Right lobe of liver (tissue), 6 donors: ENCODE measurements at regions not wholly inside any gene's neighbourhood (a gene's known extent, or its start where the extent isn't known, plus 50 kb on each side); places are given as distances from the start of the nearest gene placed in this dataset.

ENCODE experiments used
- ATAC-seq, 4 donors: fragments of 200-7000 bp; cut with Tn5 transposase; one replicate each; pipeline ENCODE4 v1.9.1; 2020; ENCODE audit warnings: mild to moderate bottlenecking in 4 of 4, moderate library complexity in 4 of 4
- DNase-seq, 3 donors: peaks; one replicate each; pipeline ENCODE4 v3.0.0-alpha.2; 2020
- H3K27ac ChIP-seq, 3 donors: fragments of 200-600 bp; one replicate each; pipeline ENCODE4 v1.8.0; 2022
- H3K27me3 ChIP-seq, 2 donors: fragments of 200-600 bp; one replicate each; pipeline ENCODE4 v1.8.0; 2022
- H3K36me3 ChIP-seq, 4 donors: fragments of 200-600 bp; sonication (generic) in 1 of 4; one replicate each; pipeline versions ENCODE4 v1.5.1 to v1.8.0; 2017 to 2022; ENCODE audit warnings: control low read depth in 1 of 4
- H3K4me1 ChIP-seq, 4 donors: fragments of 200-600 bp; sonication (generic) in 1 of 4; one replicate each; pipeline versions ENCODE4 v1.5.1 to v1.8.0; 2017 to 2022; ENCODE audit warnings: control low read depth in 1 of 4
- H3K4me3 ChIP-seq, 3 donors: fragments of 200-600 bp; one replicate each; pipeline ENCODE4 v1.8.0; 2022
- H3K9me3 ChIP-seq, 4 donors: fragments of 200-600 bp; sonication (generic) in 1 of 4; one replicate each; pipeline versions ENCODE4 v1.5.1 to v1.8.0; 2017 to 2022; ENCODE audit warnings: control low read depth in 1 of 4
- CTCF ChIP-seq, 4 donors: fragments of 200-600 bp in 3 of 4; fragments of 450-650 bp in 1 of 4; IDR thresholded peaks; one replicate each; pipeline versions ENCODE4 v1.5.1 to v1.8.0; 2016 to 2022; ENCODE audit warnings: antibody characterized with exemption in 4 of 4, mild to moderate bottlenecking in 2 of 4
- POLR2A ChIP-seq: fragments of 450-650 bp; IDR thresholded peaks from one replicate; pipeline ENCODE4 v1.6.1; 2017; ENCODE audit warnings: antibody characterized with exemption, mild to moderate bottlenecking
- WGBS: methylation state at CpG from one replicate; pipeline ENCODE4 v1.1.6; 2018; ENCODE audit warnings: low coverage, low lambda C conversion rate; ENCODE audit not compliant: insufficient coverage; ENCODE audit errors: missing lambda C conversion rate; 5-methylcytosine and 5-hydroxymethylcytosine counted together
- intact Hi-C, 2 donors: fragments of 100-400 bp; cut with DNase I; formaldehyde crosslinking; loops; one replicate each; pipeline versions ENCODE4 v1.11.2 to v1.14.1; 2022
- donor health status: DM: no; HTN: yes; CAD: no.
- donor health status: DM: no; HTN: no; CAD: no.
- donor health status: DM: no; HTN: no; CAD: no.
- donor health status: DM: no; HTN: yes; CAD: no.
- donor health status: DM: no; HTN: yes; CAD: no.

- Histone ChIP-seq H3K27ac (no peak overlapping the region), H3K4me1 (no peaks in the 10 kb centered on the region), H3K9me3 (no peaks in the 10 kb centered on the region), H3K4me3 (no peak overlapping the region), H3K36me3 (no peaks in the 10 kb centered on the region), H3K27me3 (no peaks in the 10 kb centered on the region)
- intact Hi-C loops: no loop called here
- 88% methylated on average over 2 of the region's 2 CpGs for WGBS
- DNase-seq (no peak), ATAC-seq (no peak)
- TF ChIP-seq CTCF (IDR thresholded peaks at IDR 0.05): no peak
- no peak for TF ChIP-seq POLR2A
Measured at GRCh38 chr7:125877246-125877645, 947.6 kb upstream of the POT1 start.

- Histone ChIP-seq H3K4me1 (no peaks in the 10 kb centered on the region), H3K36me3 (no peaks in the 10 kb centered on the region), H3K9me3 (no peaks in the 10 kb centered on the region), H3K27ac (no peak overlapping the region), H3K4me3 (no peak overlapping the region), H3K27me3 (no peaks in the 10 kb centered on the region)
- TF ChIP-seq POLR2A: no peak
- no peak for TF ChIP-seq CTCF (IDR thresholded peaks at IDR 0.05)
- intact Hi-C loops: no loop called here
- no peak for ATAC-seq
- no peak for DNase-seq
Measured at GRCh38 chr7:125876431-125876830, 946.8 kb upstream of the POT1 start.

GRCh38 chr7:125871431-125871830, 941.8 kb upstream of the POT1 start:
- Histone ChIP-seq H3K36me3 (no peaks in the 10 kb centered on the region), H3K27me3 (no peaks in the 10 kb centered on the region), H3K4me1 (no peaks in the 10 kb centered on the region), H3K27ac (no peak overlapping the region), H3K9me3 (peaks cover 0 to 5% (median 0%) of the 10 kb centered on the region in 4 donors), H3K4me3 (no peak overlapping the region)
- TF ChIP-seq POLR2A (no peak), CTCF (IDR thresholded peaks at IDR 0.05) (no peak)
- intact Hi-C loops: no loop called here
- DNase-seq: no peak
- no peak for ATAC-seq

- H3K4me1 ChIP-seq: no peaks in the 10 kb centered on the region
- no peak overlapping the region for H3K27ac ChIP-seq
- intact Hi-C loops: no loop called here
- TF ChIP-seq POLR2A (no peak), CTCF (IDR thresholded peaks at IDR 0.05) (no peak)
- DNase-seq (no peak), ATAC-seq (no peak)
- H3K9me3 ChIP-seq: no peaks in the 10 kb centered on the region
- no peaks in the 10 kb centered on the region for H3K36me3 ChIP-seq
- WGBS: 45% methylated on average over 4 of the region's 5 CpGs
- no peak overlapping the region for H3K4me3 ChIP-seq
- H3K27me3 ChIP-seq: no peaks in the 10 kb centered on the region
Measured at GRCh38 chr7:125857606-125858005, 928.0 kb upstream of the POT1 start.

- Histone ChIP-seq H3K27me3 (no peaks in the 10 kb centered on the region), H3K27ac (no peak overlapping the region), H3K36me3 (no peaks in the 10 kb centered on the region), H3K4me1 (no peaks in the 10 kb centered on the region), H3K4me3 (no peak overlapping the region), H3K9me3 (no peaks in the 10 kb centered on the region)
- ATAC-seq (no peak), DNase-seq (no peak)
- no CpG with 5 or more reads among the region's 2 CpGs for WGBS
- TF ChIP-seq CTCF (IDR thresholded peaks at IDR 0.05) (no peak), POLR2A (no peak)
- intact Hi-C loops: no loop called here
Measured at GRCh38 chr7:125848157-125848556, 918.5 kb upstream of the POT1 start.
